GM21423 (cell line): ENCODE measurements at regions not wholly inside any gene's neighbourhood (a gene's known extent, or its start where the extent isn't known, plus 50 kb on each side); places are given as distances from the start of the nearest gene placed in this dataset.

Experiments
- ATAC-seq: cut with Tn5 transposase; IDR thresholded peaks from one replicate; pipeline ENCODE4 v1.9.1; 2021; ENCODE audit warnings: mild to moderate bottlenecking, moderate library complexity; ENCODE audit not compliant: unreplicated experiment

GRCh38 chr1:172753964-172754363 lies 95.1 kb downstream of the FASLG start:
- no peak for ATAC-seq

DNA sequence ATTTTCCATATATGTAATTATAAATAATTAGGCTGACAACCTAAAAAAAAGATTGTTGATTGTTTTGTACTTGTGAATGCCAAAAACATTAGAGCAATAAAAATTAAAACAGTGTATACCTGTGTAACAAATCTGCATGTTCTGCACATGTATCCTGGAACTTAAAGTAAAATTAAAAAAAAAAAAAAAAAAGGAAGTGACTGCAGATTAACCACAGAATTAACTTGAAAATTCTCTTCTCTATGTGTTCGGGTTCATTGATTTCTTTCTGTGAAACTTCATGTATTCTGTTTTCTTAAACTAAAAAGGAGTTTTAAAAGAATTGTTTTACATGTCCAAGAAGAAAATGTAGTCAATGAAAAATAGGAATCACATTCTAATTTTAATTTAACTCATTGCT lies 95.7 kb downstream of the FASLG start:
- no peak for ATAC-seq

DNA sequence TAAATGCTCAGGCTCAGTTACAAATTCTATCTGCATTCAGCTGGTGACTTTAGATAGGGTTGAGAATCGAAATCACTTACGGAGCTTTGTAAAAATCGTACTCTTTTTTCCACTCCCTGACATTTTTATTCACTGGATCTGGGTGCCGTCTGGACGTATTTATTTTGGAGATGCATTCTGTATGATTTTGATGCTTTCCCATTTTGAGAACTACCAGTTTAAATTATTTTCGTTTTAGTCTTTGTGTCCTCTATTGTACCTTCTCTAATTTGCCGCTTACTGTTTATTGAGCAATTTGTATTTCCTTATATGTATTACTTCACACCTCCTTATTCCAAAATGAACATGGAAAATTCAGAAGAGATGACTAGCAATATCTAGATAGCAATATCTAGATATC lies 96.2 kb downstream of the FASLG start:
- no peak for ATAC-seq

DNA sequence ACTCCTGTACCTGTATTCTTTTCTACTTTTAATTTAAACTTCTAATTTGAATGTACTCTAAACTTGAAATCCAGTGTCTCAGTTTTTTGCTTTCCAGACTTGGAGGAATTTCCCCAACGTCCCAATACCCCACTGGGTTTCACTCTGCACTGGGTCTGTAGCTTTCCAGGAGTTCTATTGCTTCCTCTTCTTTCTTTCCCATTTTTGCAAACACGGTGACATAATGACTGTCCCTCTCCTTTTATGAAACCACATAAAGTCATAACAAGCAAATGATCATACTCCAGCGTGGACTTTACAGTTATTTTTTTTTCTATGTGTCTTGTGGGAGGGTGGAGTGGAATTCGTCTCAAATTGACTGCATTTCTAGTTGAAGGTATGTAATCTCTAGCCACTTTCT lies 97.1 kb downstream of the FASLG start:
- ATAC-seq = no peak

DNA sequence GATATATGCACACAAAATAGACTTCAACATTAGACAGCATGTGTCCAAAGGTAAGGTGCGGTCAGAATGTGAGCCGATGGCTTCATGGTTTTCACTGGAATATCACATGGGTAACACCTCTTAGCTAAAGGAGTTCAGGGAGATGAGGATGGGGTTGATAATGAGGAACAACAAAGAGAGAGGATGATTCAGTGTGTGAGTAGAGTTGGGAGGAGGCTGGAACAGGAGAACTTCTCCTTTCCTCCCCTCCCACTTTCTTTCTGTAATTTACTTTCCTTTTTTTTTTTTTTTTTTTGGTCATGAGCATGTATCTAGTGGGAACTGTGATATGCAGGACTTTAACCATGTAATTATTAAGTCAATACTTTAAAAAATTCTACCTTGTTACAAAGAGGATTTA lies 99.4 kb downstream of the FASLG start:
- no peak for ATAC-seq

GRCh38 chr1:172760121-172760520 lies 101.2 kb downstream of the FASLG start:
- ATAC-seq = no peak

DNA sequence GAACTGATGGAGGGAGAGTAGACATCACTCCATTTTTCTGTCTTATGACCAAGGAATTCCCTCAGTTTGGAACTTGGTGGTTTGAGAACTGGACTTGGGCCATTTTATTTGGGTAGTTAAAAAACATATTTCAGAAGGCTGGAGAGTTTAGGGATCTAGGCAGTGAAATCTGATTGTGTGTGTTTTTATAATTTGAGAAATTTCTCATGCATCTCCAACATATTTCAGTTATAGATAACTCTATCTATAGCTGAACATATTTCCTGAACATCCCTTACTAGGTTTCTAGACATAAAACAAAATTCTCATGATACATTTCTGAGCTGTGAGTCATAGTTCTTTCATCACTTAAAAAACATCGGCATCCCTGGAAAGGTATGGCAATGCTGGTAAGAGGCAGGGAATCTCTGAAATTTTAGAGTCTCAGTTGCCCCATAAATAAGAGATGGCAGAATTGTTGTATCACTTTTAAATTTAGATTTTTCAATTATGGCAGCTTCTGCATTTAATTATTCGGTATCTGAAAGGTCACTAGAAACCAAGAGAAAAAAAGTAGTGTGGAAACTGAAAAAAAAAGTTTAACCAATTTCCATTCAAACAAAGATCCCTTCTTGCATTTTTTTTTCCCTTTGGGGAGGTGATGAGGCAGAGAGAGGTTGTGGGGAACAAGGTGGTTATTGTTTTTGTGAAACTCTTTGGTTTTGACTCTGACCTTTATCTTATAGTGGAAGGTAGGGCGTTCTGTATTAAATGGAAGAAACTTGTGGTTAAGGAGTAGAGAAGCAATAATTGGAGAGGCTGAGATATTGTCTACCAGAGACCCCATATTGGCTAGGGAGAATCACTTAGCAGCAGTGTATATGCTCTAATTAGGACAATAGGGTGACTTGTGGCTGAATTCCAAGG lies 102.9 kb downstream of the FASLG start:
- ATAC-seq = no peak

DNA sequence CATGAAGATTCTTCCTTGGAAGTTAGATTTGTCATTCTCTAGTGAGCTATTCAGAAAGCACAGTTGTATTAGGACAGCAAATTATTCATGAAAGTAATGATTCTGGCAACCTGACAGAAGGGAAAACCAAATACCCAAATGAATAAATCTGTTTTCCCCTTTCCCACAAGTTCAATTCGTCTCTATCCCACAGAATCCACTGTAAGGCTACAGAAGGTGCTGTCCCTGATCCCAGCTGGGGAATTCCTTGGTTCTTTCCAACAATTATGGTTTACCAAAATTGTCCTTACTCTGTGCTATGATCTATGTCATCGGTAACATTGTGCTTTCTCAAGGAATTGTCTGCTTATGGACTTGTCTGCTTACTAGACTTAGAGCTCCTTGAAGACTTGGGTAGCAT lies 104.2 kb downstream of the FASLG start:
- no peak for ATAC-seq

GRCh38 chr1:172764378-172764777 lies 105.5 kb downstream of the FASLG start:
- no peak for ATAC-seq

DNA sequence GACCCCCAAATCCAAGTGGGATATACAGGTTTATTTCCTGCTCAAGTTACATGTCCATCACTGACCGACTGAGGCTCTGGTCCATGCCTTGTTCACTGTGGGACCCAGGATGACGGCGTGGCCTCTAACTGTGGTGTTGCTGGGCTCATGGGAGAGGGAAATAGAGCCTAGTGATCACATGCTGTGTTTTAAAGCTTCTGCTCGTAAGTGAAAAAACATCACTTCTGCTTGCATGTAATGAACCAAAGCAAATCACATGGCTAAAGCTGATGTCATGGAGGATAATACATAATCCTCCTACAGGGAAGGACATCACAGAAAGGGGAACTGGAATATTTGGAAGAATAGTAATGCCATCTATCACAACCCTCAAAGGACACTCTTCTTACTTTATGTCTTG lies 107.6 kb downstream of the FASLG start:
- ATAC-seq = no peak

DNA sequence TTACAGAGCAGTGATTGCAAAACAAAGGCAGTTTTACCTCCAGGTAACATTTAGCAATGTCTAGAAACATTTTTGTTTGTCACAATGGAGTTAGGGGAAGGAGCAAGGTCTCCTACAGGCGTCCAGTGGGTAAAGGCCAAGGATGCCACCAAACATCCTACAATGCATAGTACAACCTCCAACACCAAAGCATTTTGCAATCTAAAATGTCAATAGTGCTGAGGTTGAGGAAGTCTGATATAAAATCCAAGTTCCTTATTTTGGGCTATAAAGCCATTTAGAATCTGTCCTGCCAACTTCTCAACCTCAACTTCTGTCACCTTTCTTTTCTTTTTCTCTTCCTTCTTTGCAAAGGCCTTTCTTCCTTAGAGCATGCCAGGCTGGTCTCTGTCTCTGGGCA lies 111.2 kb downstream of the FASLG start:
- ATAC-seq = no peak

DNA sequence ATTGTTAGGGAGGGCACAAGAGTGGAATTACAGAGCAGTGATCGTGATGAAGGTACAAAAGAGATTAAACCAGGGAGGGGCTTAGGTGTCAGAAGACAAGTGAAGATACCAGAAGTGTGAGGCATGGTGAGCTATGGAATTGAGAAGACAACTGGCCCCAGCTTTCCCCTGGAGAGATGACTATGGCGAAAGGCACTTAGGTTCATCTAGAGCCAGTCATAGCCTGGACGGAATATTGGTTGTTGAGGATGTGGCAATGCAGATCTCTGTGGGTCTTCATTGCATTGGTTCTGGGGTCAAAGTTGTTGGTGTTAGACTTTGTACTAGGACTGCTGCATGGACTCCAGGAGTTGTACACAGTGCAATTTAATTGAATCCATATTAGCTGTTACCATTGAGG lies 115.7 kb downstream of the FASLG start:
- no peak for ATAC-seq

DNA sequence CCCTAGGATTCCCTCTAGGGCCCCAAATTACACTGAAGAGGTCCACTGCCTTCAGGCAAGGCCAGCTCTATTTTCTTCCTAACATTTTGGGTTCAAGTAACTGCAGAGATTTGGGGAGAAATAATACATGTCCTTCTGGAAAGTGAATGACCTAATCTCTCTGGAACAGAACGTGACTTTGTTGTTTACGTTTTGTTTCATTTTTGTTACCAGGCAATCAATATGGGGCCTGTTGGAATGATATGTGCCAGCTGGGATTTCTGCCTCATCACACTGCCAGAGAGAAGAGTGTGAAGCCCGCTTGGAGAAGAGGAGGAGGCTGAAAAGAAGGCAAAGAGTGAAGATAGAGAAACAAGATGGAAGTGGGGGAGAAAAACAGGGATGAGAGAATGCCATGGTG lies 116.7 kb downstream of the FASLG start:
- no peak for ATAC-seq

GRCh38 chr1:172776071-172776470 lies 117.2 kb downstream of the FASLG start:
- ATAC-seq = no peak

GRCh38 chr1:172777767-172778166 lies 118.9 kb downstream of the FASLG start:
- ATAC-seq = no peak

DNA sequence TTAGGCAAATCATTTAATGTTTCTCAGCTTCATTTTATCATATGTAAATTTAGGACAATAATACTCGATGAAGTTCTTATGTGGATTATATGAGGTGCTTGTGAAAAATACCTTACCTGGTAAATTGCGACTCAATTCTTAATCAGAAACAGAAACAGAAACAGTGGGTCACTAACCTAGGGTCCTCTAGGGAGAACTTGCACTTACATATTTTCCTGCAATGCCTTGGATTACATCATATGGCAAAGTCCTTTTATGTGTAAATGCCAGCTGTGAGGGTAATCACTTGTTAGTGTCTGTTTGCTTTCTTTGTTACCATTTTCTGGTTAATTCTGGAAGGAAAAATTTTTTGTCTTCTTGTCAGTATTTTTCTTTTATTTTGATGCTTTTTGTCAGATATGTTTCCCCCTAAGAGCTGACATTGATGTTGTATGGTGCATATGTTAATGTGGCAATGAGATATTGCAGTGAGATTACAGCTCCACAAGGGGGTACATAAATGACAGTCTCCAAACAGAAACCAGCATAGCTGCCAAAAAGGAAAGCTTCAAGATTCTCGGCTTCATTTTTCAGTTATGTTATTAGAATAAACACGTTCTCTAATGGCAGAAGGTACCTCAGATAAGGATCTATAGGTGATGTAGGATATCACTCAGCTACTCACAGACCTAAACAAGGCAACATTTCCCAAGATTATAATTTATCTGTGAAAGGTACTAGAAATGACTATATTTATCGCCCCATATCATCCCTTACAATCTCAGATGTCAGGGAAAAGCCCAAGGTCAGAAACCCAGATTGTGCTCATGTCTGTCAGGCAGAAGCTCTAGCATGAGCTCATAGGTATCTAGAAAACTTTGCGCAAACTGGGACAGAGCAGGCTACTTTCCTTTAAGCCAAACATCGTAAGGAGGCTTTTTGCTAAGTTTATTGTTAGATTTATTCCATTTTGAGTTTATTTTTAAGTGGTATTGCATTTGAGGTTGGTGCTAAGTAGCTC lies 119.9 kb downstream of the FASLG start:
- ATAC-seq = peak; percentile 70

DNA sequence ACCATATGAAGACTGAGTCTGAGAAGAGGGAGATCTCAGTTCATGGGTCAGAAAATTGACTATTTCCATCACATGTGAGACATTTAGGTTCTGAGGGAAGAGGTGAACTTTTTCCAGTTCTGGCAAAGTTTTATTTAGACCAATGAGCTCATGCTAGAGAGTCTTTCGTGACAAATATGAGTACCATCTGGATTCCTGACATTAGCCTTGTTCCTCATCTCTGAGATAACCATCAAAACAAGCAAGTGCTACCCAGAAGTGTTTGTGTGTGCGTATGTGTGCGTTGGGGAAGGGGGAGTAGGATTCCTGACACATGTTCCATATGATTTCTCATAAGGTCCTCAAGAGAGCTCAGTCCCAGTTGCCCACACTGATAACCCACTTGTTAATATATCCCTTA lies 120.6 kb downstream of the FASLG start:
- ATAC-seq = no peak

DNA sequence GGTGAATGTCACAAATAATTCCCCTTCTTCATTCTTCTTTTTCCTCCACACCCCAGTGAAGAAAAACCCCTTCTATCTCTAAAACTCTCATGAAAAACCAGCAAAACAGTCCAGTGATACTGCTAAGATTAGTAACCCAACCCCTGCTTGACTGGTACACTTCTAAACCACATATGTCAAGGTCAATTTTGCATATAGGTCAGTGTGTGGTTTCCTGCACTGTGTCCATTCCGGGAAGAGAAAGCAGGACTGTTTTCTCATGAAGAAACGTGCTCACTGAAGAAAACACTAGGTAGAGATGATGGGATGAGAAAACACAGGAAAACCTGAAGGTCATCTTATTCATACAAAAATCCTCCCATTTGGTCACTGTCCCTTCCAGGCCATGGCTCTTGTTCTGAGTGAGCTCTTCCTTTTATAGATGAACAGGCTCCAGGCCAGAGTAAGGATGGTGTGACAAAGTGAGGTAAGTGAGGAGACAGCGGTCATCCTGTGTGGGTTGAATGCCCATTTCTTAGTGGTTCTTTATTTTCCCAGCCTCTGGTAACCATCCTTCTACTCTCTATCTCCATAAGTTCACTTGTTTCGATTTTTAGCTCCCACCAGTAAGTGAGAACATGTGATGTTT lies 122.7 kb downstream of the FASLG start:
- peak; percentile 73 for ATAC-seq

- ATAC-seq = no peak
Observed at GRCh38 chr1:172789840-172790239, 130.9 kb downstream of the FASLG start.

- ATAC-seq = no peak
Observed at GRCh38 chr1:172790245-172790644, 131.3 kb downstream of the FASLG start.

- ATAC-seq = no peak
Observed at GRCh38 chr1:172793823-172794222, 134.9 kb downstream of the FASLG start.
